A549 (cell line): ENCODE measurements at regions not wholly inside any gene's neighbourhood (a gene's known extent, or its start where the extent isn't known, plus 50 kb on each side); places are given as distances from the start of the nearest gene placed in this dataset.
A peak's percentile ranks its signal among the peaks of the same experiment; 100 is the strongest.

ENCODE experiments used
- ATAC-seq, 2 experiments: fragments of 200-7000 bp in 1 of 2; fragments of >200 bp in 1 of 2; cut with Nextera tagmentation in 1 of 2; cut with Tn5 transposase in 1 of 2; 3 replicates each; pipeline versions ENCODE4 v1.8.0 to v1.9.1; 2018 to 2020; ENCODE audit warnings: mild to moderate bottlenecking in 1 of 2, moderate library complexity in 1 of 2
- CTCF ChIA-PET: fragments of 300-600 bp; sonication (Branson Sonifier 250); formaldehyde crosslinking; extraction: SDS; loops from one replicate; lab custom pipeline; 2021; ENCODE audit warnings: antibody characterized with exemption, inconsistent platforms; lab: Yijun Ruan, JAX
- POLR2A ChIA-PET: fragments of 350-600 bp; formaldehyde crosslinking; extraction: SDS; loops from one replicate; lab custom pipeline; 2021; ENCODE audit warnings: antibody characterized with exemption, inconsistent platforms; lab: Yijun Ruan, JAX
- DNase-seq, 2 experiments: peaks; one replicate each; pipeline versions ENCODE4 v3.0.0 to v3.0.0-alpha.2; 2011 to 2016; ENCODE audit warnings: low read depth in 1 of 2, low spot score in 1 of 2
- FAIRE-seq: peaks from 2 replicates; lab custom pipeline; 2011; peaks lifted over from hg19 to GRCh38; lab: Jason Lieb, UNC
- H3K27ac ChIP-seq, 2 experiments: fragments of >200 bp; sonication (Bioruptor Twin); formaldehyde crosslinking; 3 replicates each; pipeline ENCODE4 v1.5.1; 2016 to 2017
- H3K4me1 ChIP-seq: fragments of >200 bp; sonication (Bioruptor Twin); formaldehyde crosslinking; 3 replicates; pipeline ENCODE4 v1.6.1; 2016
- H3K4me2 ChIP-seq: fragments of >200 bp; sonication (Bioruptor Twin); formaldehyde crosslinking; 3 replicates; pipeline ENCODE4 v1.6.1; 2016
- H3K4me3 ChIP-seq: fragments of >200 bp; sonication (Bioruptor Twin); formaldehyde crosslinking; 3 replicates; pipeline ENCODE4 v1.5.1; 2016
- H3K9me3 ChIP-seq: fragments of >200 bp; sonication (Bioruptor Twin); formaldehyde crosslinking; 3 replicates; pipeline ENCODE4 v1.6.1; 2016
- BHLHE40 ChIP-seq: IDR thresholded peaks from 2 replicates; pipeline ENCODE4 v1.6.1; 2012; ENCODE audit warnings: low read depth, low read length, inconsistent platforms
- CBX2 ChIP-seq: fragments of 200-600 bp; sonication (generic); IDR thresholded peaks from 2 replicates; pipeline ENCODE4 v1.6.1; 2016; ENCODE audit warnings: low read depth, mild to moderate bottlenecking, borderline replicate concordance
- CEBPB ChIP-seq, 2 experiments: fragments of >200 bp in 1 of 2; sonication (Bioruptor Twin) in 1 of 2; formaldehyde crosslinking in 1 of 2; IDR thresholded peaks; 2 replicates each; pipeline ENCODE4 v1.6.1; 2012 to 2016
- EHF ChIP-seq: fragments of 250-450 bp; sonication (Bioruptor Pico); IDR thresholded peaks from 2 replicates; pipeline ENCODE4 v1.5.0; 2020; ENCODE audit warnings: mild to moderate bottlenecking
- EHMT2 ChIP-seq: fragments of 200-600 bp; sonication (generic); IDR thresholded peaks from 2 replicates; pipeline ENCODE4 v1.6.1; 2016; ENCODE audit warnings: antibody characterized with exemption, low read depth, mild to moderate bottlenecking, moderate library complexity
- FOSL2 ChIP-seq, 2 experiments: fragments of 450-650 bp in 1 of 2; fragments of >200 bp in 1 of 2; sonication (Bioruptor Twin) in 1 of 2; formaldehyde crosslinking; IDR thresholded peaks; 2 replicates each; pipeline versions ENCODE4 v1.5.0 to v1.6.1; 2016 to 2020; ENCODE audit warnings: mild to moderate bottlenecking in 1 of 2, moderate library complexity in 1 of 2
- GATA3 ChIP-seq: IDR thresholded peaks from 2 replicates; pipeline ENCODE4 v1.6.1; 2012; ENCODE audit warnings: borderline replicate concordance
- HEYL ChIP-seq: fragments of 250-450 bp; sonication (Bioruptor Pico); IDR thresholded peaks from 2 replicates; pipeline ENCODE4 v1.8.0; 2021; ENCODE audit warnings: mild to moderate bottlenecking, moderate library complexity
- HOXB5 ChIP-seq: fragments of 250-450 bp; sonication (Bioruptor Pico); IDR thresholded peaks from 2 replicates; pipeline ENCODE4 v1.5.0; 2020; ENCODE audit warnings: mild to moderate bottlenecking, moderate library complexity
- KDM1A ChIP-seq: fragments of 200-600 bp; sonication (generic); IDR thresholded peaks from 2 replicates; pipeline ENCODE4 v1.6.1; 2016; ENCODE audit warnings: low read depth, mild to moderate bottlenecking
- KDM5A ChIP-seq: fragments of 200-600 bp; sonication (generic); IDR thresholded peaks from 2 replicates; pipeline ENCODE4 v1.6.1; 2016; ENCODE audit warnings: antibody characterized with exemption, mild to moderate bottlenecking
- MAFK ChIP-seq: fragments of 450-650 bp; IDR thresholded peaks from 2 replicates; pipeline ENCODE4 v1.6.1; 2014; ENCODE audit not compliant: partially characterized antibody
- RFX5 ChIP-seq: fragments of 450-650 bp; IDR thresholded peaks from 2 replicates; pipeline ENCODE4 v1.7.1; 2014; ENCODE audit warnings: antibody characterized with exemption, mild to moderate bottlenecking, moderate library complexity
- TP53 ChIP-seq: fragments of 250-450 bp; sonication (Bioruptor Pico); IDR thresholded peaks from 2 replicates; pipeline ENCODE4 v1.5.0; 2021; ENCODE audit warnings: mild to moderate bottlenecking, moderate library complexity
- ZFP36 ChIP-seq: fragments of 450-650 bp; IDR thresholded peaks from 2 replicates; pipeline ENCODE4 v1.6.1; 2014; ENCODE audit warnings: borderline replicate concordance; ENCODE audit not compliant: partially characterized antibody
- ZSCAN20 ChIP-seq: fragments of 250-450 bp; sonication (Bioruptor Pico); IDR thresholded peaks from 2 replicates; pipeline ENCODE4 v1.8.0; 2022; ENCODE audit warnings: mild to moderate bottlenecking, moderate library complexity
- WGBS: methylation state at CpG from one replicate; pipeline ENCODE4 v1.1.6; 2017; ENCODE audit errors: missing lambda C conversion rate; 5-methylcytosine and 5-hydroxymethylcytosine counted together
- TF ChIP-seq, protein P1 (sequence below): fragments of >200 bp; sonication (Bioruptor Twin); formaldehyde crosslinking; IDR thresholded peaks from 3 replicates; pipeline ENCODE4 v1.6.1; 2016
- TF ChIP-seq, protein P2 (sequence below): IDR thresholded peaks from 2 replicates; pipeline ENCODE4 v1.6.1; 2012
- TF ChIP-seq, protein P3 (sequence below): fragments of 250-450 bp; sonication (Bioruptor Pico); IDR thresholded peaks from 2 replicates; pipeline ENCODE4 v1.5.0; 2020; ENCODE audit warnings: low read depth, mild to moderate bottlenecking, moderate library complexity
- TF ChIP-seq, protein P4 (sequence below): fragments of 450-650 bp; IDR thresholded peaks from 2 replicates; pipeline ENCODE4 v1.6.1; 2014; ENCODE audit warnings: antibody characterized with exemption

DNA sequence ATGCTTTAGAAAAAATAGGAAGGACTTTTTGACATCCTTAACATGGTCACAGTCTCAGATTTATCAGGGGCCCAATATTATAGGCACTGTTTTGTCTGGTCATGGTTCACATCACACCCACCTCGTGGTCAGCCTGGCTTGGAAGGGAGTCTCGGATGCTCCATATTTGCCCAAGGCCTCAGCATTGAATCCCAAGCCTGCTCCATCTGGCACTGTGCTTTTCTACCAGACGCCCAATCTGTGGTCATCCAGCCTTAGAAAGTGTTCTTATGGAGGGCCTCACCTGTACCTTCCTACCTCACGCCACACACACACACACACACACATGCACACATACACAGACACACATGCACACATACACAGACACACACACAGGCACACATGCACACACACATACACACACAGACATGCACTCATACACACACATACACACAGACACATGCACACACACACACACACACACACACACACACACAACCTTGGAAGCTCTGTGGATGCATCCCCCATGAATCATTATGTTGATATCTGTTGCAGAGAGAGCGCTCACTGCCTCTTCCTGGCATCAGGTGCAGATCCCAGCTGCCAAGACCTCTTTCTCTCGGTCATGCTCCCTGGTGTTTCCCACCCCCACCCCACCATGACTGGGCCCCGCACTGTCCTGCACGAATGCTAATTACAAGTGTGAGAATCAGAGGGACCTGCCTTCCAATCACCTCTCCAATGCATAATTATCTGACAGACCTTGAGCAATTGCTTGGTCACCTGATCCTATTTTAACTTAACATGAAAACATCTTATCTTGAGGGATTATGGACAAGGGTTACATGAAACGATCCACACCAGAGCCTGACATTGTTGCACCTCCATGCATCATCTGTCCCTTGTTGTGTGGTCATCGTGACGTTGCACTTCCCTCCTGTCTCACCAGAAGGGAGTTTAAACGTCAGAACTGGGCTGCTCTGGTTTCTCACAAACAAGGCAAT is 122.7 kb upstream of the TMEM72 start:
- no peak overlapping the region for H3K4me3 ChIP-seq
- no peak for ATAC-seq
- H3K4me1 ChIP-seq: no peaks in the 10 kb centered on the region
- peak in 1 of 2 experiments; percentile 4 for DNase-seq
- POLR2A ChIA-PET: no interaction called here
- no peak overlapping the region for H3K27ac ChIP-seq
- CTCF ChIA-PET: no interaction called here
- H3K9me3 ChIP-seq: no peaks in the 10 kb centered on the region
- no peak for FAIRE-seq
- TF ChIP-seq MAFK (no peak), KDM1A (no peak), ZFP36 (no peak), HEYL (CRISPR knock-in tag) (no peak), ZSCAN20 (no peak), BHLHE40 (no peak), CEBPB (IDR thresholded peaks at IDR 0.05) (no peak), TP53 (CRISPR knock-in tag) (no peak), FOSL2 (IDR thresholded peaks at IDR 0.05) (no peak), FOSL2 (CRISPR knock-in tag; IDR thresholded peaks at IDR 0.05) (no peak), CBX2 (no peak), KDM5A (no peak), EHF (CRISPR knock-in tag) (no peak), GATA3 (no peak), HOXB5 (CRISPR knock-in tag) (no peak), RFX5 (no peak)
- TF ChIP-seq, protein P1, sequence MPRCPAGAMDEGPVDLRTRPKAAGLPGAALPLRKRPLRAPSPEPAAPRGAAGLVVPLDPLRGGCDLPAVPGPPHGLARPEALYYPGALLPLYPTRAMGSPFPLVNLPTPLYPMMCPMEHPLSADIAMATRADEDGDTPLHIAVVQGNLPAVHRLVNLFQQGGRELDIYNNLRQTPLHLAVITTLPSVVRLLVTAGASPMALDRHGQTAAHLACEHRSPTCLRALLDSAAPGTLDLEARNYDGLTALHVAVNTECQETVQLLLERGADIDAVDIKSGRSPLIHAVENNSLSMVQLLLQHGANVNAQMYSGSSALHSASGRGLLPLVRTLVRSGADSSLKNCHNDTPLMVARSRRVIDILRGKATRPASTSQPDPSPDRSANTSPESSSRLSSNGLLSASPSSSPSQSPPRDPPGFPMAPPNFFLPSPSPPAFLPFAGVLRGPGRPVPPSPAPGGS: no peak
- TF ChIP-seq, protein P2, sequence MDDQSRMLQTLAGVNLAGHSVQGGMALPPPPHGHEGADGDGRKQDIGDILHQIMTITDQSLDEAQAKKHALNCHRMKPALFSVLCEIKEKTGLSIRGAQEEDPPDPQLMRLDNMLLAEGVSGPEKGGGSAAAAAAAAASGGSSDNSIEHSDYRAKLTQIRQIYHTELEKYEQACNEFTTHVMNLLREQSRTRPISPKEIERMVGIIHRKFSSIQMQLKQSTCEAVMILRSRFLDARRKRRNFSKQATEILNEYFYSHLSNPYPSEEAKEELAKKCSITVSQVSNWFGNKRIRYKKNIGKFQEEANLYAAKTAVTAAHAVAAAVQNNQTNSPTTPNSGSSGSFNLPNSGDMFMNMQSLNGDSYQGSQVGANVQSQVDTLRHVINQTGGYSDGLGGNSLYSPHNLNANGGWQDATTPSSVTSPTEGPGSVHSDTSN: no peak
- TF ChIP-seq, protein P3, sequence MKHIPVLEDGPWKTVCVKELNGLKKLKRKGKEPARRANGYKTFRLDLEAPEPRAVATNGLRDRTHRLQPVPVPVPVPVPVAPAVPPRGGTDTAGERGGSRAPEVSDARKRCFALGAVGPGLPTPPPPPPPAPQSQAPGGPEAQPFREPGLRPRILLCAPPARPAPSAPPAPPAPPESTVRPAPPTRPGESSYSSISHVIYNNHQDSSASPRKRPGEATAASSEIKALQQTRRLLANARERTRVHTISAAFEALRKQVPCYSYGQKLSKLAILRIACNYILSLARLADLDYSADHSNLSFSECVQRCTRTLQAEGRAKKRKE (CRISPR knock-in tag): no peak
- WGBS: 22% methylated on average over 12 of the region's 12 CpGs
- H3K4me2 ChIP-seq: no peak overlapping the region

DNA sequence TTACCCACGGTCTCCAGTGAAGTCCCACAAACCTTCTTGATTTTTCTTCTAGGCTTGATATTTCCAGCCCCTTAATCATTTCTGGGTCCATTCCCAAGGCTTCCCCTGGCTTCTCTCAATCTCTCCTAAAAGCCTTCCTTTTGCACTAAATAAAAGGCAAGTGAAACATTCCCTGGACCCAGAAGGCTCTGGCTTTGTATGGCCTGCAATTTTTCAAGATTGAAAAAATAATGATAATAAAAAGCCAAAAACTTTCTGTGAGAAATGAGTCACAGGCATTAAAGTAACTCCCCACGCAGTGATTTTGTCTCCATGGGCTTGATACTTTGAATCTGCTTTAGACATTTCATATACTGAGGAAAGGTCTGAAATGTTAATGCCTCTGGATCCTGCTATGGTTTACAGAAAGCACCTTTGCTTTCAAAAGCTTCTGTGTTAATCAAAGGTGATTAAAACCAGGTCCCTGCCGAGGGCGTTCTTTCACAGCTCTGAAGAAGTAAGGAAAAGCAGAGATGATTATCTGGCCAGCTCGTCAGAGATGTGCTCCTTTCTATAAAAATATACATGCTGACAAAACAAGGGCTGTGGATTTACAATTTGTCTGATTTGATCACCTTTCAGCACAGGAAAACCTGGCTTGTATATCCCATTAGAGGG is 118.9 kb upstream of the TMEM72 start:
- POLR2A ChIA-PET: no interaction called here
- WGBS: 3% methylated on average over 5 of the region's 5 CpGs

More for the DNA sequence above, 118.9 kb upstream of the TMEM72 start:
- Histone ChIP-seq H3K4me3 (no peak overlapping the region), H3K4me2 (no peak overlapping the region), H3K27ac (no peak overlapping the region), H3K9me3 (no peaks in the 10 kb centered on the region), H3K4me1 (no peaks in the 10 kb centered on the region)
- FAIRE-seq: no peak
- DNase-seq: no peak
- ATAC-seq: no peak
- CTCF ChIA-PET: no interaction called here
- TF ChIP-seq, protein P4, sequence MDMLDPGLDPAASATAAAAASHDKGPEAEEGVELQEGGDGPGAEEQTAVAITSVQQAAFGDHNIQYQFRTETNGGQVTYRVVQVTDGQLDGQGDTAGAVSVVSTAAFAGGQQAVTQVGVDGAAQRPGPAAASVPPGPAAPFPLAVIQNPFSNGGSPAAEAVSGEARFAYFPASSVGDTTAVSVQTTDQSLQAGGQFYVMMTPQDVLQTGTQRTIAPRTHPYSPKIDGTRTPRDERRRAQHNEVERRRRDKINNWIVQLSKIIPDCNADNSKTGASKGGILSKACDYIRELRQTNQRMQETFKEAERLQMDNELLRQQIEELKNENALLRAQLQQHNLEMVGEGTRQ: no peak
- no peak for TF ChIP-seq MAFK
- TF ChIP-seq GATA3: no peak
- TF ChIP-seq EHMT2: no peak
